ENCODE measurements at regions not wholly inside any gene's neighbourhood (a gene's known extent, or its start where the extent isn't known, plus 50 kb on each side); places are given as distances from the start of the nearest gene placed in this dataset.

DNA sequence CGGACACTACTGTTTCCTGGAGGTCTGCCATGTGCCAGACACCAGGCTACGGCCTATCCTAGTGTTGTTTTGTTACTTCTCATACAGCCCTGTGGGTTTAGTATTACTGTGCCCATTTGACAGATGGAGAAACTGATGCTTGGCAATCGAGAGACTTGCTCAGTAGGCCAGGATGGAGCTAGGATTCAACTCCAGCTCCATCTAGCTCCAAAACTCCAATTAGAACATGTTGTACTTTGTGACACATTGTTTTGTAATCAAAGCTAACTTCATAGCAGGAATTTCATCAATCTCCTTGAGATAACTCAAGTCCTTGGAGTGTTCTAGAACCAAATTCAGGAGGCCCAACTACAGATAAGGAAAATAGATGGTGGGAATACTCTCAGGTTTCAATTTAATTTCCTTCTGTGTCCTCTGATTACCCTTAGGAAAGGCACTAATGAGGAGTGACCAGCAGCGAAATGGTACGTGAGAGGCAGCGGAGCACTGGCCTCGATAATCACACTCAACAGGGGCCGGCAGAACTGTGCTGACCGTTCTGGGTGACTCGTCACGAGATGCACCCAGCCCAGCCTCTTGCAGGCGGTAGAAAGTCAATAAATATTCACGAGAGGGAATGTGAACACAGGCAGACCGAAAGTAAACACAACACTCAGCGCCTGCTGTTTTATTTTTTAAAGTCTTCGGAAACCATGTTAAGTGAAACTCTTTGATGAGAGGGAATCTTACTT lies 269.6 kb upstream of the NEBL start:
- TF ChIP-seq, protein P1, sequence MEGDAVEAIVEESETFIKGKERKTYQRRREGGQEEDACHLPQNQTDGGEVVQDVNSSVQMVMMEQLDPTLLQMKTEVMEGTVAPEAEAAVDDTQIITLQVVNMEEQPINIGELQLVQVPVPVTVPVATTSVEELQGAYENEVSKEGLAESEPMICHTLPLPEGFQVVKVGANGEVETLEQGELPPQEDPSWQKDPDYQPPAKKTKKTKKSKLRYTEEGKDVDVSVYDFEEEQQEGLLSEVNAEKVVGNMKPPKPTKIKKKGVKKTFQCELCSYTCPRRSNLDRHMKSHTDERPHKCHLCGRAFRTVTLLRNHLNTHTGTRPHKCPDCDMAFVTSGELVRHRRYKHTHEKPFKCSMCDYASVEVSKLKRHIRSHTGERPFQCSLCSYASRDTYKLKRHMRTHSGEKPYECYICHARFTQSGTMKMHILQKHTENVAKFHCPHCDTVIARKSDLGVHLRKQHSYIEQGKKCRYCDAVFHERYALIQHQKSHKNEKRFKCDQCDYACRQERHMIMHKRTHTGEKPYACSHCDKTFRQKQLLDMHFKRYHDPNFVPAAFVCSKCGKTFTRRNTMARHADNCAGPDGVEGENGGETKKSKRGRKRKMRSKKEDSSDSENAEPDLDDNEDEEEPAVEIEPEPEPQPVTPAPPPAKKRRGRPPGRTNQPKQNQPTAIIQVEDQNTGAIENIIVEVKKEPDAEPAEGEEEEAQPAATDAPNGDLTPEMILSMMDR (IDR thresholded peaks at IDR 0.05; ENCODE audit: borderline replicate concordance, insufficient read depth, low read depth, low read length), result no peak
- H3K4me3 ChIP-seq (ENCODE audit: low read depth, low read length), result no peak overlapping the region

DNA sequence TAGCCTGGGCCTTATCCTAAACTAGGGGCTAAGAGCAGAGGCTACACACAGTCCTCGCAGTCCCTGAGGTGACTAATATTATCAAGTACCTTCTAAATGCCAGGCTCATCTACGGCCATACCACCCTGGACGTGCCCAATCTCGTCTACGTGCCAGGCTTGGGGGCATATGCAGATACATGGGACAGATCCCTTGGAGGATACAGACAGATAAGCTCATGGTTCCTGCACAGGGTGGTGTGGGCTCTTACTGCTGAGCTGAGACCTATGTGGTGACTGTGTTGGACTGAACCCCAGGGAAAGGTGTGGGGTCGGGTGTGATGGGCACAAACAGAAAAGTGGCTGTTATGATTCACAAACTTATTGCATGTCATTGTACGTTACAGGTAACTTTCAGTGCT lies 268.4 kb upstream of the NEBL start:
- H3K4me3 ChIP-seq (ENCODE audit: low read depth, low read length), result no peak overlapping the region
- TF ChIP-seq, protein P1 (IDR thresholded peaks at IDR 0.05; ENCODE audit: borderline replicate concordance, insufficient read depth, low read depth, low read length), result no peak

DNA sequence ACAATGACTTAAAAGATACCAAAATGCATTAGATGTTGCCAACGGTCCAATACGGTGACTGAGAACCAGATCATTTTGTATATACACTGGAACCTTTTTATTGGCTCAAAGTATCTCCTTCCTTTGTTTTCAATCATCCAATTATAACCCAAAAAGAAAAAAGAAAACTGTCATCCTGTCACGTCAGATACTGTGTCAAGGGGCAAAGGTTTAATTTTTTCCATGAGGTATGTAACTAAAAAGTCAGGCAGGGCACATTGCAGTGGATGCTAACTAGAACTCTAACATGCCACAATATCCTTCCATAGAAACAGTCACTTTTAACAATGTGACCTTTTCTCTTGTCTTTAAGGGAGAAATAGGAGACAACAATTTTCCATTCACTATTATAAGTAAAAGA lies 267.6 kb upstream of the NEBL start:
- no peak overlapping the region for H3K4me3 ChIP-seq (ENCODE audit: low read depth, low read length)
- TF ChIP-seq, protein P1 (IDR thresholded peaks at IDR 0.05; ENCODE audit: borderline replicate concordance, insufficient read depth, low read depth, low read length), result no peak

DNA sequence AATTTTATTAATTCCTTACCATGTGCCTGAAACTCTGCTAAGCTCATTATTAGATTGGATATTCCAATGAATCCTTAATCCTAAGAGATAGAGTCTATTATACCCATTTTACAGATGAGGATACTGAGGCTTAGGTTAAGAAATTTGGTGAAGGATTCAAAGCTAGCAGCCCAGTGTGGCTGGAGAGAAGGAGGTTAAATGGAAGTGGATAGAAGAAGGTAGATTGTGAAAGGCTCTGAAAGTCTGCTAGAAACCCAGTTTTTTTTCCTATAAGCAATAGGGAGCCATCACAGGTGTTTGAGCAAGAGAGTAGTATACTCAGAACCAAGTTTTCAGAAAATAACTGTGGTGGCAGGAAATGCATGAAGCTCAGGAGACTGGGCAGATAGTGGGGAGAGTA lies 265.8 kb upstream of the NEBL start:
- H3K4me3 ChIP-seq (ENCODE audit: low read depth, low read length), result no peak overlapping the region
- TF ChIP-seq, protein P1 (IDR thresholded peaks at IDR 0.05; ENCODE audit: borderline replicate concordance, insufficient read depth, low read depth, low read length), result no peak

DNA sequence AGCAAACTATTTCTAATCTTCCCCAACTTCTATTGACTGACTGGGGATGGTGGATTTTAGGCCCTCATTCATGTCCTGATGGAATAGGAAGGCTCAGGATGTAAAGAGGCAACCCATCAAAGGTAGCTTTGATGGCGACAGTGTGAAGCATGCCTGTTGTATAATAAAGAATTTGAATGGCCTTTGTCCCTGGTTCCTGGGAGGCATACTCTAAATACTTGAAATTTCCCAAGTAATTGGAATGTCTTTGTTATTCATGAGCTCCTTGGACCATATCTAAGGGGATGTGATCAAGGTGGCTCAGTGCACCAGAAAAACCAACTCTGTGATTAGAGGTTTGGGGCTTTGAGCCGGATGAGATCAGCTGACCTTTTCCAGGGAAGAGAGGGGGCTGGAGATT lies 264.5 kb upstream of the NEBL start:
- TF ChIP-seq, protein P1 (IDR thresholded peaks at IDR 0.05; ENCODE audit: borderline replicate concordance, insufficient read depth, low read depth, low read length), result no peak
- H3K4me3 ChIP-seq (ENCODE audit: low read depth, low read length), result no peak overlapping the region

DNA sequence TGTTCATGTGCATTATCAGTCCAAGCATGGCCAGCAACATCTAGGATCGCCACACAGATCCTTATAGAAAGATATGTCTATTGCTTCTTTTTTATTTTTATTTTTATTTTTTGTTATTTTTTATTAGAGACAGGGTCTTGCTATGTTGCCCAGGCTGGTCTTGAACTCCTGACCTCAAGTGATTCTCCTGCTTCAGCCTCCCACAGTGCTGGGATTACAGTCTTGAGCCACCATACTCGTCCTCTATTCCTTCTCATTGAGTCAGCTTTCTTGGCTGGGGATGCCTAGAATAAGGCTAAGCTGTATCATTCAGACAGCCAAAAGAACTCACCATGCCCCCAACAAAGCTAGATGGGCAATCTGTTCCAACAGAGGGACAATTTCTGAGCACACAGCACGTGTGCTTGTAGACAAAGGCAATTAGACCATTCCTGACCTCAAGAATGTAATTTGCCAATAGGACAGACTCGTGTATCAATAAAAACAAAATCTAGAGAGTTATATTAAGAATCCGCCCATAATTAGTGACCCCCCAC lies 264.0 kb upstream of the NEBL start:
- TF ChIP-seq, protein P1 (IDR thresholded peaks at IDR 0.05; ENCODE audit: borderline replicate concordance, insufficient read depth, low read depth, low read length), result no peak
- no peak overlapping the region for H3K4me3 ChIP-seq (ENCODE audit: low read depth, low read length)

DNA sequence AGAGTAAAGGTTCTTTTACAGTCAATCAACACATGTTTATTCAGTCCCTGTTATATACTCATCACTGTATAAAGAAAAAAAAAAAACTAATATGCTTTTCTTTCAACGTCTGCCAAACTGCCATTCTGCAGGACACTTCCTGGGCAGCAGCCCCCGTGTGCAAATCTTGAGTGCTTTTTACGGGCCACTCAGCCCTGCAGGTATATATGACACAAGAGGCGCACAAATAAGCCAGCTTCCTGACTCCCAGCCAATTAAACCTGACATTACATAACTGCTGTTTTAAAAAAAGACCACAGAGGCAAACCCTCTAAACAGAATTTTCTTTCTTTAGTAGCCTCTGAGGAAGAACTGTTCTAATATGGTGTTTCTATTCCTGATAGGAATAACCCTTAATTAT lies 263.0 kb upstream of the NEBL start:
- TF ChIP-seq, protein P1 (IDR thresholded peaks at IDR 0.05; ENCODE audit: borderline replicate concordance, insufficient read depth, low read depth, low read length), result no peak

More for the DNA sequence above, 263.0 kb upstream of the NEBL start:
- no peak overlapping the region for H3K4me3 ChIP-seq (ENCODE audit: low read depth, low read length)

All from GM12875 (cell line).